ENCODE measurements at regions not wholly inside any gene's neighbourhood (a gene's known extent, or its start where the extent isn't known, plus 50 kb on each side); places are given as distances from the start of the nearest gene placed in this dataset.

GRCh38 chr12:71000748-71001147 lies 80.2 kb upstream of the PTPRR start:
- no peak for TF ChIP-seq HDGF (IDR thresholded peaks at IDR 0.05; ENCODE audit: borderline replicate concordance)
- TF ChIP-seq ARNT (IDR thresholded peaks at IDR 0.05), result no peak
- no peak for TF ChIP-seq BHLHE40 (IDR thresholded peaks at IDR 0.05; ENCODE audit: borderline replicate concordance)
- TF ChIP-seq SUZ12 (IDR thresholded peaks at IDR 0.05), result no peak
- no peak for TF ChIP-seq CTBP1 (IDR thresholded peaks at IDR 0.05; ENCODE audit: borderline replicate concordance)
- TF ChIP-seq PKNOX1 (IDR thresholded peaks at IDR 0.05), result no peak
- TF ChIP-seq FOXA1 (IDR thresholded peaks at IDR 0.05), result no peak
- TF ChIP-seq TARDBP (IDR thresholded peaks at IDR 0.05), result no peak
- TF ChIP-seq ELF4 (IDR thresholded peaks at IDR 0.05), result no peak
- no peak for TF ChIP-seq SP1 (IDR thresholded peaks at IDR 0.05)
